ENCODE measurements at regions not wholly inside any gene's neighbourhood (a gene's known extent, or its start where the extent isn't known, plus 50 kb on each side); places are given as distances from the start of the nearest gene placed in this dataset.

DNA sequence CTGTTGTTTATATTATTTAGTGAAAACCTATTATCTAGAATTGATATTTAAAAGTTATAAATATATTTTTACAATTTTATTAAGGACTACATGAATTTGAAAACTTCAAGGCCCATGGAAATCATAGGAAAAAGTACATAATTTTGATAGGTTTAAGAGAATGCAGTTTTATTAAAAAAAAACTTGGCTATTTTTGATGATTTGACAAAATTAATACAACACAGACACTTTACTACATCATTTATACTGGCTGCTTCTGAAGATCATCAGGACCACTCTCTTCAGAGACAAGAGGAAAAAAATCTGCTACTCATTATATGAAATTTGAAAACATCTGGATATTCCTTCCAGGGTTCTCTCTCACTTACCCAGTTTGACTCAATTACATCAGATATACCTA is 637.7 kb downstream of the BCKDHB start:
- no peak overlapping the region for H3K56ac ChIP-seq (replicated peaks; ENCODE audit: insufficient read length, low read depth, low read length)
- no peak overlapping the region for H4K91ac ChIP-seq (replicated peaks; ENCODE audit: insufficient read length, low read length)
- H2AFZ ChIP-seq (ENCODE audit: low read length): no peak overlapping the region
- no peak overlapping the region for H4K5ac ChIP-seq (ENCODE audit: insufficient read length, low read depth, low read length)
- no peaks in the 10 kb centered on the region for H4K20me1 ChIP-seq (replicated peaks in 1 of 2; ENCODE audit: control insufficient read depth in 1 of 2, insufficient read depth in 2 of 2, low read length in 2 of 2)
- FAIRE-seq: no peak
- no peaks in the 10 kb centered on the region for H3K23me2 ChIP-seq (ENCODE audit: low read depth, low read length)
- no peaks in the 10 kb centered on the region for H3K79me2 ChIP-seq (ENCODE audit: control insufficient read depth in 1 of 2, insufficient read depth in 2 of 2, low read length in 2 of 2)
- no peak overlapping the region for H3K4me2 ChIP-seq (ENCODE audit: insufficient read depth in 1 of 2, low read depth in 2 of 2, low read length in 2 of 2)
- H2BK120ac ChIP-seq (replicated peaks; ENCODE audit: low read depth, low read length): no peak overlapping the region
- no peak overlapping the region for H2BK5ac ChIP-seq (ENCODE audit: low read depth, low read length)
- ChIA-PET CTCF (ENCODE audit: partially characterized antibody) (no interaction called here), POLR2A (ENCODE audit: partially characterized antibody) (no interaction called here)
- no peak overlapping the region for H3K14ac ChIP-seq (ENCODE audit: insufficient read length)
- no peak overlapping the region for H2BK20ac ChIP-seq (ENCODE audit: low read length)
- H3K9me3 ChIP-seq (ENCODE audit: insufficient read depth in 2 of 2, low read depth in 1 of 2, low read length in 1 of 2): no peaks in the 10 kb centered on the region
- H3K18ac ChIP-seq (ENCODE audit: extremely low read depth, low read length): no peak overlapping the region
- no peak overlapping the region for H2BK15ac ChIP-seq (ENCODE audit: low read length)
- H3K4me1 ChIP-seq (replicated peaks in 1 of 4; ENCODE audit: control insufficient read depth in 3 of 4, insufficient read depth in 4 of 4, low read length in 3 of 4): no peaks in the 10 kb centered on the region
- H3K27ac ChIP-seq (ENCODE audit: low read depth, low read length): no peak overlapping the region
- H3K9ac ChIP-seq (replicated peaks in 1 of 4; ENCODE audit: extremely low read depth in 1 of 4, low read depth in 3 of 4, low read length in 3 of 4): no peak overlapping the region
- H3K23ac ChIP-seq (ENCODE audit: insufficient read length): no peak overlapping the region
- no peak overlapping the region for H3K4ac ChIP-seq (replicated peaks; ENCODE audit: insufficient read length, low read depth, low read length)
- no peak overlapping the region for H2BK12ac ChIP-seq (ENCODE audit: low read depth, low read length)
- no peaks in the 10 kb centered on the region for H3K36me3 ChIP-seq (ENCODE audit: control insufficient read depth in 2 of 4, insufficient read depth in 4 of 4, low read length in 3 of 4)
- DNase-seq (ENCODE audit: low read depth in 1 of 2, low spot score in 2 of 2): no peak
- no peaks in the 10 kb centered on the region for H3K27me3 ChIP-seq (replicated peaks in 1 of 4; ENCODE audit: control insufficient read depth in 3 of 4, extremely low read depth in 1 of 4, insufficient read depth in 3 of 4, low read length in 3 of 4)
- no peak overlapping the region for H2AK5ac ChIP-seq (ENCODE audit: low read depth, low read length)
- H4K8ac ChIP-seq (ENCODE audit: extremely low read depth, insufficient read depth, low read length): no peak overlapping the region
- no peaks in the 10 kb centered on the region for H3K79me1 ChIP-seq (ENCODE audit: low read depth, low read length)
- no peak overlapping the region for H3K4me3 ChIP-seq (ENCODE audit: extremely low read depth in 1 of 4, insufficient read depth in 2 of 4, low read depth in 3 of 4, low read length in 4 of 4)
- TF ChIP-seq KDM5A (IDR thresholded peaks at IDR 0.05; ENCODE audit: low read length) (no peak), JUND (IDR thresholded peaks at IDR 0.05; ENCODE audit: low read length) (no peak), CEBPB (IDR thresholded peaks at IDR 0.05; ENCODE audit: low read depth, low read length) (no peak), TAF7 (optimal IDR thresholded peaks at IDR 0.05; ENCODE audit: borderline replicate concordance, low read depth, low read length) (no peak), YY1 (IDR thresholded peaks at IDR 0.05; ENCODE audit: low read depth, low read length) (no peak), BACH1 (IDR thresholded peaks at IDR 0.05; ENCODE audit: low read length) (no peak), TEAD4 (IDR thresholded peaks at IDR 0.05; ENCODE audit: low read depth, low read length) (no peak), ZNF274 (IDR thresholded peaks at IDR 0.05; ENCODE audit: borderline replicate concordance, extremely low read depth, low read length) (no peak), BCL11A (IDR thresholded peaks at IDR 0.05; ENCODE audit: low read depth in 2 of 2, low read length in 2 of 2) (no peak), CHD1 (IDR thresholded peaks at IDR 0.05; ENCODE audit: low read depth, low read length) (no peak), SAP30 (IDR thresholded peaks at IDR 0.05; ENCODE audit: insufficient read depth, insufficient replicate concordance, low read length) (no peak), EGR1 (IDR thresholded peaks at IDR 0.05; ENCODE audit: borderline replicate concordance, low read depth, low read length) (no peak), EZH2 (IDR thresholded peaks at IDR 0.05; ENCODE audit: low read depth, low read length, severe bottlenecking) (no peak), JUN (IDR thresholded peaks at IDR 0.05; ENCODE audit: low read depth, low read length) (no peak)

Data from H1 (cell line).